ENCODE measurements at regions not wholly inside any gene's neighbourhood (a gene's known extent, or its start where the extent isn't known, plus 50 kb on each side); places are given as distances from the start of the nearest gene placed in this dataset.

- TF ChIP-seq, protein P1, sequence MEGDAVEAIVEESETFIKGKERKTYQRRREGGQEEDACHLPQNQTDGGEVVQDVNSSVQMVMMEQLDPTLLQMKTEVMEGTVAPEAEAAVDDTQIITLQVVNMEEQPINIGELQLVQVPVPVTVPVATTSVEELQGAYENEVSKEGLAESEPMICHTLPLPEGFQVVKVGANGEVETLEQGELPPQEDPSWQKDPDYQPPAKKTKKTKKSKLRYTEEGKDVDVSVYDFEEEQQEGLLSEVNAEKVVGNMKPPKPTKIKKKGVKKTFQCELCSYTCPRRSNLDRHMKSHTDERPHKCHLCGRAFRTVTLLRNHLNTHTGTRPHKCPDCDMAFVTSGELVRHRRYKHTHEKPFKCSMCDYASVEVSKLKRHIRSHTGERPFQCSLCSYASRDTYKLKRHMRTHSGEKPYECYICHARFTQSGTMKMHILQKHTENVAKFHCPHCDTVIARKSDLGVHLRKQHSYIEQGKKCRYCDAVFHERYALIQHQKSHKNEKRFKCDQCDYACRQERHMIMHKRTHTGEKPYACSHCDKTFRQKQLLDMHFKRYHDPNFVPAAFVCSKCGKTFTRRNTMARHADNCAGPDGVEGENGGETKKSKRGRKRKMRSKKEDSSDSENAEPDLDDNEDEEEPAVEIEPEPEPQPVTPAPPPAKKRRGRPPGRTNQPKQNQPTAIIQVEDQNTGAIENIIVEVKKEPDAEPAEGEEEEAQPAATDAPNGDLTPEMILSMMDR (IDR thresholded peaks at IDR 0.05; ENCODE audit: insufficient read depth, low read depth, low read length), result no peak
- no peak for TF ChIP-seq EZH2 (IDR thresholded peaks at IDR 0.05; ENCODE audit: insufficient read depth, low read length)
Measured at GRCh38 chr2:223294756-223295155, 242.8 kb downstream of the KCNE4 start.
